MM.1S (cell line): ENCODE measurements at regions not wholly inside any gene's neighbourhood (a gene's known extent, or its start where the extent isn't known, plus 50 kb on each side); places are given as distances from the start of the nearest gene placed in this dataset.

Source experiments
- EZH2phosphoT487 ChIP-seq: fragments of 300-600 bp; sonication (generic); IDR thresholded peaks from 2 replicates; pipeline ENCODE4 v1.6.1; 2018; ENCODE audit warnings: antibody characterized with exemption, low read length
- TF ChIP-seq, protein P1 (sequence below): fragments of 300-600 bp; sonication (generic); IDR thresholded peaks from 2 replicates; pipeline ENCODE4 v1.5.1; 2016; ENCODE audit warnings: antibody characterized with exemption, low read length, mixed read lengths

DNA sequence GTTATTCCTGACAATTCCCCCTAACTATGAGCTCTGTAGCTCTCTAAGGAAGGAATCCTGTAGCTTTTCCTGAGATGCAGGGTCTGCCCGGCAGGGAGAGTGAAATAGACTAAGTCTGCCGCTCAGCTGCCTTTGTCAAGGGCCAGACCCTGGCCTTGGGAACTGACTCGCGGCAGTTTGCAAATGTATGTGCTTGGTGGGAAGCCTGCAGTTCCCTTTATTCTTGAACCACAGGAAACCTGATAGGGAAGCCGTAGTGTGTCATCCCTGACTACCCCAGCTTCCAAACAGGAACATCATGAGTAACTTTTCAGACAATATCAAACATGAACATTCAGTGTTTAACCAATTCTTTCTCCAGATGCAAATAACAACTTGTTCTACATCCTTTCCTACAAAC, 78.7 kb upstream of the IFNGR1 start:
- TF ChIP-seq, protein P1, sequence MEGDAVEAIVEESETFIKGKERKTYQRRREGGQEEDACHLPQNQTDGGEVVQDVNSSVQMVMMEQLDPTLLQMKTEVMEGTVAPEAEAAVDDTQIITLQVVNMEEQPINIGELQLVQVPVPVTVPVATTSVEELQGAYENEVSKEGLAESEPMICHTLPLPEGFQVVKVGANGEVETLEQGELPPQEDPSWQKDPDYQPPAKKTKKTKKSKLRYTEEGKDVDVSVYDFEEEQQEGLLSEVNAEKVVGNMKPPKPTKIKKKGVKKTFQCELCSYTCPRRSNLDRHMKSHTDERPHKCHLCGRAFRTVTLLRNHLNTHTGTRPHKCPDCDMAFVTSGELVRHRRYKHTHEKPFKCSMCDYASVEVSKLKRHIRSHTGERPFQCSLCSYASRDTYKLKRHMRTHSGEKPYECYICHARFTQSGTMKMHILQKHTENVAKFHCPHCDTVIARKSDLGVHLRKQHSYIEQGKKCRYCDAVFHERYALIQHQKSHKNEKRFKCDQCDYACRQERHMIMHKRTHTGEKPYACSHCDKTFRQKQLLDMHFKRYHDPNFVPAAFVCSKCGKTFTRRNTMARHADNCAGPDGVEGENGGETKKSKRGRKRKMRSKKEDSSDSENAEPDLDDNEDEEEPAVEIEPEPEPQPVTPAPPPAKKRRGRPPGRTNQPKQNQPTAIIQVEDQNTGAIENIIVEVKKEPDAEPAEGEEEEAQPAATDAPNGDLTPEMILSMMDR, result no peak
- TF ChIP-seq EZH2phosphoT487, result no peak
